ENCODE measurements at regions not wholly inside any gene's neighbourhood (a gene's known extent, or its start where the extent isn't known, plus 50 kb on each side); places are given as distances from the start of the nearest gene placed in this dataset.

- H3K36me3 ChIP-seq: no peaks in the 10 kb centered on the region
- H3K4me3 ChIP-seq: no peak overlapping the region
- no peaks in the 10 kb centered on the region for H3K27me3 ChIP-seq (replicated peaks; ENCODE audit: insufficient read depth)
- ATAC-seq (ENCODE audit: insufficient number of reproducible peaks, low FRiP score, low read depth) (no peak), DNase-seq (ENCODE audit: low spot score) (no peak)
- H3K9me3 ChIP-seq: no peaks in the 10 kb centered on the region
- H3K4me1 ChIP-seq (ENCODE audit: control insufficient read depth in 1 of 2, low read depth in 2 of 2): no peaks in the 10 kb centered on the region
- no peak overlapping the region for H3K27ac ChIP-seq
- TF ChIP-seq CTCF (IDR thresholded peaks at IDR 0.05): no peak
Measured at GRCh38 chr9:20111173-20111843, 322.5 kb upstream of the SLC24A2 start.

GRCh38 chr9:20095430-20096092, 306.7 kb upstream of the SLC24A2 start:
- Histone ChIP-seq H3K36me3 (no peaks in the 10 kb centered on the region), H3K27ac (no peak overlapping the region), H3K27me3 (replicated peaks; ENCODE audit: insufficient read depth) (no peaks in the 10 kb centered on the region), H3K9me3 (no peaks in the 10 kb centered on the region), H3K4me3 (no peak overlapping the region), H3K4me1 (ENCODE audit: control insufficient read depth in 1 of 2, low read depth in 2 of 2) (no peaks in the 10 kb centered on the region)
- no peak for DNase-seq (ENCODE audit: low spot score)
- ATAC-seq (ENCODE audit: insufficient number of reproducible peaks, low FRiP score, low read depth): no peak
- TF ChIP-seq CTCF (IDR thresholded peaks at IDR 0.05): no peak

DNA sequence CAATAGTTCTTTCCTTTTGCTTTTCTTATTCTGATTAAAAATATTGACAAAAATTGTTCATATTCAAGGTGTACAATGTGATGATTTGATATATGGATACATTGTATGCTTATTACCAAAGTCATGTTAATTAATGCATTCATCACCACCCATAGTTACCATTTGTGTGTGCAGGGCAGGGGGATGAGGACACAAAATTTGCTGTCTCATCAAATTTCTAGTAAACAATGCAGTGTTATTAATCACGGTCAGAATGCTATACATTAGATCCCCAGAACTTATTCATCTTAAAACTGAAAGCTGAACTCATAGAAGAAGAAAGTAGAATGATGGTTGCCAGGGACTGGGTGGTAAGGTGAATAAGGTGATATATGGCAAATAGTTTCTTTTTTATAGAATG, 303.7 kb upstream of the SLC24A2 start:
- ATAC-seq (ENCODE audit: insufficient number of reproducible peaks, low FRiP score, low read depth): no peak
- no peak overlapping the region for H3K4me3 ChIP-seq
- TF ChIP-seq CTCF (IDR thresholded peaks at IDR 0.05): no peak

GRCh38 chr9:20087481-20087880, 298.6 kb upstream of the SLC24A2 start:
- DNase-seq (ENCODE audit: low spot score): no peak
- Histone ChIP-seq H3K36me3 (no peaks in the 10 kb centered on the region), H3K4me3 (no peak overlapping the region), H3K9me3 (no peaks in the 10 kb centered on the region), H3K27me3 (replicated peaks; ENCODE audit: insufficient read depth) (no peaks in the 10 kb centered on the region), H3K27ac (no peak overlapping the region), H3K4me1 (ENCODE audit: control insufficient read depth in 1 of 2, low read depth in 2 of 2) (no peaks in the 10 kb centered on the region)
- no peak for TF ChIP-seq CTCF (IDR thresholded peaks at IDR 0.05)
- ATAC-seq (ENCODE audit: insufficient number of reproducible peaks, low FRiP score, low read depth): no peak

More for the DNA sequence above, 303.7 kb upstream of the SLC24A2 start:
- Histone ChIP-seq H3K27me3 (replicated peaks; ENCODE audit: insufficient read depth) (no peaks in the 10 kb centered on the region), H3K36me3 (no peaks in the 10 kb centered on the region), H3K9me3 (no peaks in the 10 kb centered on the region), H3K4me1 (ENCODE audit: control insufficient read depth in 1 of 2, low read depth in 2 of 2) (no peaks in the 10 kb centered on the region), H3K27ac (no peak overlapping the region)
- no peak for DNase-seq (ENCODE audit: low spot score)

GRCh38 chr9:20085842-20086241, 297.0 kb upstream of the SLC24A2 start:
- DNase-seq (ENCODE audit: low spot score): no peak

More at GRCh38 chr9:20085842-20086241, 297.0 kb upstream of the SLC24A2 start:
- Histone ChIP-seq H3K36me3 (no peaks in the 10 kb centered on the region), H3K9me3 (no peaks in the 10 kb centered on the region), H3K27ac (no peak overlapping the region), H3K4me3 (no peak overlapping the region), H3K4me1 (ENCODE audit: control insufficient read depth in 1 of 2, low read depth in 2 of 2) (no peaks in the 10 kb centered on the region), H3K27me3 (replicated peaks; ENCODE audit: insufficient read depth) (no peaks in the 10 kb centered on the region)
- ATAC-seq (ENCODE audit: insufficient number of reproducible peaks, low FRiP score, low read depth): no peak
- no peak for TF ChIP-seq CTCF (IDR thresholded peaks at IDR 0.05)
